HepG2 (cell line): ENCODE measurements at regions not wholly inside any gene's neighbourhood (a gene's known extent, or its start where the extent isn't known, plus 50 kb on each side); places are given as distances from the start of the nearest gene placed in this dataset.

Source experiments
- CHD2 ChIP-seq: IDR thresholded peaks from 2 replicates; pipeline ENCODE4 v1.6.1; 2011; ENCODE audit warnings: low read depth, low read length, improper control_type of control experiment
- CREM ChIP-seq, 2 experiments: sonication (generic) in 1 of 2; formaldehyde crosslinking in 1 of 2; IDR thresholded peaks; 2 replicates each; pipeline versions ENCODE4 v1.4.0 to v1.6.1; 2016 to 2020; ENCODE audit warnings: antibody characterized with exemption in 1 of 2, mild to moderate bottlenecking in 1 of 2, missing genetic modification reagents in 1 of 2
- CTCF ChIP-seq: sonication (generic); formaldehyde crosslinking; IDR thresholded peaks from 2 replicates; pipeline ENCODE4 v1.5.0; 2020; ENCODE audit warnings: mild to moderate bottlenecking, missing genetic modification reagents, moderate library complexity
- ESRRA ChIP-seq: sonication (generic); formaldehyde crosslinking; IDR thresholded peaks from 2 replicates; pipeline ENCODE4 v1.5.1; 2020; ENCODE audit warnings: mild to moderate bottlenecking, low read depth, missing genetic modification reagents
- ETV6 ChIP-seq: sonication (generic); formaldehyde crosslinking; conservative IDR thresholded peaks from 2 replicates; pipeline ENCODE4 v1.4.0; 2020; ENCODE audit warnings: missing genetic modification reagents
- MTA1 ChIP-seq: sonication (generic); formaldehyde crosslinking; IDR thresholded peaks from 2 replicates; pipeline ENCODE4 v1.4.0; 2020; ENCODE audit warnings: missing genetic modification reagents, mild to moderate bottlenecking, borderline replicate concordance
- RFXANK ChIP-seq: IDR thresholded peaks from 2 replicates; pipeline ENCODE4 v1.6.1; 2016
- ZNF512B ChIP-seq: sonication (generic); formaldehyde crosslinking; IDR thresholded peaks from 2 replicates; pipeline ENCODE4 v1.5.1; 2020; ENCODE audit warnings: missing genetic modification reagents, mild to moderate bottlenecking, borderline replicate concordance
- ZNF558 ChIP-seq: sonication (generic); formaldehyde crosslinking; IDR thresholded peaks from 2 replicates; pipeline ENCODE4 v1.9.0; 2022; ENCODE audit warnings: mild to moderate bottlenecking, missing genetic modification reagents, borderline replicate concordance
- TF ChIP-seq, protein P1 (sequence below): sonication (generic); formaldehyde crosslinking; IDR thresholded peaks from 2 replicates; pipeline ENCODE4 v1.4.0; 2020; ENCODE audit warnings: mild to moderate bottlenecking, missing genetic modification reagents

DNA sequence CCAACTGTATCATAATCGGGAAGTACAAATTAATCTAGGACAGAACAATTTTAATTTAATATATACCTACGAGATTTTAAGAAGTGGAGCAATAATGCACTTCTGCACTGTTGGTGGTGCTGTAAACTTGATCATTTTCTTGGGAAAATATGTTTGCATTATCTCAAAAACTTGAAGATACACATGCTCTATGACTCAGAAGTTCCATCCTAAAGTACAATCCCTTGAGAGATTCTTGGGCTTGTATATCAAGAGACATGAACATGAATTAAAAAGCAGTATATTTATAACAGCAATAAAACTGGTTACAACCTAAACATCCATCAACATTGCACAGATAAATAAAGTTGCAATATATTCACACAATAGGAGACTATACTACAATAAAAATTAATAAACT is 168.8 kb downstream of the CLCN4 start:
- no peak for TF ChIP-seq ZNF512B
- TF ChIP-seq CREM (IDR thresholded peaks at IDR 0.05), result no peak
- no peak for TF ChIP-seq CREM (CRISPR knock-in tag; IDR thresholded peaks at IDR 0.05)
- TF ChIP-seq ETV6 (CRISPR knock-in tag), result no peak
- no peak for TF ChIP-seq CHD2
- TF ChIP-seq ESRRA, result no peak
- TF ChIP-seq, protein P1, sequence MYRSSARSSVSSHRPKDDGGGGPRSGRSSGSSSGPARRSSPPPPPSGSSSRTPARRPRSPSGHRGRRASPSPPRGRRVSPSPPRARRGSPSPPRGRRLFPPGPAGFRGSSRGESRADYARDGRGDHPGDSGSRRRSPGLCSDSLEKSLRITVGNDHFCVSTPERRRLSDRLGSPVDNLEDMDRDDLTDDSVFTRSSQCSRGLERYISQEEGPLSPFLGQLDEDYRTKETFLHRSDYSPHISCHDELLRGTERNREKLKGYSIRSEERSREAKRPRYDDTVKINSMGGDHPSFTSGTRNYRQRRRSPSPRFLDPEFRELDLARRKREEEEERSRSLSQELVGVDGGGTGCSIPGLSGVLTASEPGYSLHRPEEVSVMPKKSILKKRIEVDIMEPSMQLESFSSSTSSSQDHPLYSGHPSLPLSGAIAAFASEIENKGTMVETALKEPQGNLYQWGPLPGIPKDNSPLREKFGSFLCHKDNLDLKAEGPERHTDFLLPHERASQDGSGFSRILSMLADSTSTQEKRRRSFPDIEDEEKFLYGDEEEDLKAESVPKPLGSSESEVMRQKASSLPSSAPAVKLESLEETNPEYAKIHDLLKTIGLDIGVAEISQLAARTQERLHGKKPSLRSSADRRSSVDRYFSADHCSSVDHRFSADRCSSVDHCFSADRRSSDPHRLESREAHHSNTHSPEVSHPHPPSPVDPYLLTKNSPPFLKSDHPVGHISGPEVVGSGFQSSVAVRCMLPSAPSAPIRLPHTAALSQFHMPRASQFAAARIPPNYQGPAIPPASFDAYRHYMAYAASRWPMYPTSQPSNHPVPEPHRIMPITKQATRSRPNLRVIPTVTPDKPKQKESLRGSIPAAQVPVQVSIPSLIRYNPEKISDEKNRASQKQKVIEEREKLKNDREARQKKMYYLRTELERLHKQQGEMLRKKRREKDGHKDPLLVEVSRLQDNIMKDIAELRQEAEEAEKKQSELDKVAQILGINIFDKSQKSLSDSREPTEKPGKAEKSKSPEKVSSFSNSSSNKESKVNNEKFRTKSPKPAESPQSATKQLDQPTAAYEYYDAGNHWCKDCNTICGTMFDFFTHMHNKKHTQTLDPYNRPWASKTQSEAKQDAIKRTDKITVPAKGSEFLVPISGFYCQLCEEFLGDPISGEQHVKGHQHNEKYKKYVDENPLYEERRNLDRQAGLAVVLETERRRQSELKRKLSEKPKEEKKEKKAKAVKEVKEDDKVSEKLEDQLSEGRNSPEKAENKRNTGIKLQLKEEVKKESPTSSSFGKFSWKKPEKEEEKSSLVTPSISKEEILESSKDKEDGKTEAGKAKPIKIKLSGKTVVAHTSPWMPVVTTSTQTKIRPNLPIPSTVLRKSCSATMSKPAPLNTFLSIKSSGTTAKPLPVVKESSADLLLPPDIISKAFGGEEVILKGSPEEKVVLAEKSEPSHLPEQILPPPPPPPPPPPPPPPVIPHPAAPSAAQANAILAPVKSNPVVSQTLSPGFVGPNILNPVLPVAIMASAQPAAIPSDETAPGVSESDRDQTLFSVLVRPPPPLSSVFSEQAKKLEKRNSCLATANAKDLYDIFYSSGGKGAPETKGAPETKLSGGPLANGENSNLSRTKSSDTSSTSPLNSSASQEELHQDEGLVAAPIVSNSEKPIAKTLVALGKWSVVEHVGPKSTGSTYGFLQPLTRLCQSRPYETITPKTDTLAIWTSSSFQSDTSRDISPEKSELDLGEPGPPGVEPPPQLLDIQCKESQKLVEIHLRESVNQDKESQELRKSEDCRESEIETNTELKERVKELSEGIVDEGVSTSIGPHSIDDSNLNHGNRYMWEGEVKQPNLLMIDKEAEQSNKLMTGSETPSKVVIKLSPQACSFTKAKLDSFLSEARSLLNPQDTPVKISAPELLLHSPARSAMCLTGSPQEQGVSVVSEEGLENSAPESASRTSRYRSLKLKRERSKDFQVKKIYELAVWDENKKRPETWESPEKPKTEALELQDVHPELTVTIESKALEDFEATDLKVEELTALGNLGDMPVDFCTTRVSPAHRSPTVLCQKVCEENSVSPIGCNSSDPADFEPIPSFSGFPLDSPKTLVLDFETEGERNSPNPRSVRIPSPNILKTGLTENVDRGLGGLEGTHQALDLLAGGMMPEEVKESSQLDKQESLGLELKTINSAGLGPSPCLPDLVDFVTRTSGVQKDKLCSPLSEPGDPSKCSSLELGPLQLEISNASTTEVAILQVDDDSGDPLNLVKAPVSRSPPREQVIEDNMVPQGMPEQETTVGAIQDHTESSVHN, result no peak
- no peak for TF ChIP-seq ZNF558 (CRISPR knock-in tag)
- no peak for TF ChIP-seq RFXANK (CRISPR knock-in tag)
- TF ChIP-seq CTCF (CRISPR knock-in tag), result no peak
- no peak for TF ChIP-seq MTA1
